ENCODE measurements at regions not wholly inside any gene's neighbourhood (a gene's known extent, or its start where the extent isn't known, plus 50 kb on each side); places are given as distances from the start of the nearest gene placed in this dataset.
"Not testable (repeated sequence)": the region's sequence is repeated elsewhere in the genome, so short reads cannot be mapped to it uniquely, and the experiment has no call there.

DNA sequence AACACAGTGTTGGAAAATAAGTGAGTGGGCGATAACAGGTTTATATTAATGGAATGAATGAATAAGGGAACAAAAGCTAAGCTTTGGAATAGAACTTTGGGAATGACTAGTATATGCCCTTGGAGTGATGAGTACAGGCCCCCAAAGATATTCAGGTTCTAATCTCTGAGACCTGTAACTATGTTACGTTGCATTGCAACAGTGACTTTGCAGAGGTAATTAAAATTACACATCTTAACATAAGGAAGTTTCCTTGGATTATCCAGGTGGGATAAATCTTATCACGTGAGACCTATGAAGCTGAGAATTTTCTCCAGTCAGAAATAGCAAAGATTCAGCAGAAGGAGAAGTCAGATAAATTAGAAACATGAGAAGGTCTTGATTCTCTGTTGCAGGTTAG is 661.5 kb upstream of the LINC00305 start:
- no peak for DNase-seq

DNA sequence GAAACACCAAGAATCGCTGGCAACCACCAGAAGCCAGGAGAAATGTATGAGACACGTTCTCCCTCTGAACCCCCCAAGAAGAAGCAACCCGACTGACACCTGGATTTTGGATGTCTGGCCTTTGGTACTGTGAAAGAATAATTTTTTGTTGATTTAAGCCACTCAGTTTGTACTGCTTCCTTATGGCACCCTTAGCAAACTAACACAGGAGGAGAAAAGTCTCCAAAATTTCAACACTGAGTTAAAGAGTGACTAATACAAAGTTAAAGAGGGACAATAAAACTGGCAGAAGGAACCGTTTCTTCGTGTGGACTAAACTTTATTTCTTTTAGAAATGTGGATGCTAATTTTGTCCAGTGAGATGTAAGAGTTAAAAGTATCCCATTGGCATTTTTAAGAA is 660.9 kb upstream of the LINC00305 start:
- DNase-seq = no peak

- DNase-seq = peak; percentile 73
Measured at GRCh38 chr18:64807560-64807959, 658.7 kb upstream of the LINC00305 start.

GRCh38 chr18:64806691-64807090 is 657.8 kb upstream of the LINC00305 start:
- DNase-seq = no peak

GRCh38 chr18:64806232-64806631 is 657.3 kb upstream of the LINC00305 start:
- no peak for DNase-seq

- DNase-seq = no peak
Measured at GRCh38 chr18:64803471-64803870, 654.6 kb upstream of the LINC00305 start.

DNA sequence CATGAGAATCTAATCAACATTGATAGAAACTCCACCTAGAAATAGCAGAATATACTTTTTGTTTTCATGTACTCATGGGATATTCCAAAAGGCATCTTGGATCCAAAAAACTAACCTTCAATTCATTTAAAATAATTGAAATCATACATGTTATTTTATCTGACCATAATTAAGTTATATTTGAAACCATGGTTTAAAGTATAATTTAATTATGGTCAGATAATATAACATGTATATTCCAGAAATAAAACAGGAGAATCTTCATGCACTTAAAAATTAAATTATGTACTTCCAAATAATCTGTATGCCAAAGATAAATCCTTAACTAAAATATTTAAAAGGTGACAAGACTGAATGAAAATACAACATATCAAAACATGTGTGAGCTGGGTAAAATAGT is 651.3 kb upstream of the LINC00305 start:
- no peak for DNase-seq

DNA sequence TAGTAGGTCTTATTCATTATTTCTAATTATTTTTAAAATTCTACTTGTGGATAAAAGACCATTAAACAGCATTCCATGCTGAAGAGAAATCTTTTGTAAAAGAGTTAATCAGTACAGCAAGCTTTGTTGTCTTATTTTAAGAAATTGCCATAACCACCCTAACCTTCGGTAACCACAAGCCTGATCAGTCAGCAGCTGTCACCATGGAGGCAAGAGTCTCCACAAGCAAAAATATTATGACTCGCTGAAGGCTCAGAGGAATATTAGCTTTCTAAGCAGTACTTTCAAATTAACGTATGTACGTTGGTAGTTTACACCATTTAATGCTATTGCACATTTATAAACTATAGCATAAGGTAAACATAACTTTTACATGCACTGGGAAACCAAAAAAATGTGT is 650.5 kb upstream of the LINC00305 start:
- DNase-seq = no peak

- no peak for DNase-seq
Measured at GRCh38 chr18:64791236-64791635, 642.3 kb upstream of the LINC00305 start.

- no peak for DNase-seq
Measured at GRCh38 chr18:64785686-64786085, 636.8 kb upstream of the LINC00305 start.

DNA sequence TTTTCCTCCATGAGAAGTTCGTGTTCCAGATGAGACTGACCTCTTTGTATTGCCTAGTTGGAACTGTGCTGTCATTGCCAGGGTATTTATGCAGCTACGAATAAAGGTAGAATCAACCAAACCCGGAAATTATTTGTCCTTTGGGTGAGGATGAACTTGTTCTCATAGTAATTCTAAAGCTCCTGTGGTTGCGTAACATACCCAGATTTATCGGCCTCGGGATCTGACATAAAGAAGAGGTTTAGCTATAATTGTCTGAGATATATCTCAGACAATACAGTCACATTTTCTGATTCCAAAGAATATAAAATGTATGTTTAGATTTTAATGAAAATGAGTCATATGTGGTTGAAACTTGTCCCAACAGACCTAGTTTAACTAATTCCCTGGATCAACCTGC is 628.7 kb upstream of the LINC00305 start:
- no peak for DNase-seq

GRCh38 chr18:64765908-64766307 is 617.0 kb upstream of the LINC00305 start:
- DNase-seq = no peak

GRCh38 chr18:64752707-64753106 is 603.8 kb upstream of the LINC00305 start:
- DNase-seq = no peak

- DNase-seq = no peak
Measured at GRCh38 chr18:64749884-64750283, 601.0 kb upstream of the LINC00305 start.

GRCh38 chr18:64747803-64748202 is 598.9 kb upstream of the LINC00305 start:
- no peak for DNase-seq

DNA sequence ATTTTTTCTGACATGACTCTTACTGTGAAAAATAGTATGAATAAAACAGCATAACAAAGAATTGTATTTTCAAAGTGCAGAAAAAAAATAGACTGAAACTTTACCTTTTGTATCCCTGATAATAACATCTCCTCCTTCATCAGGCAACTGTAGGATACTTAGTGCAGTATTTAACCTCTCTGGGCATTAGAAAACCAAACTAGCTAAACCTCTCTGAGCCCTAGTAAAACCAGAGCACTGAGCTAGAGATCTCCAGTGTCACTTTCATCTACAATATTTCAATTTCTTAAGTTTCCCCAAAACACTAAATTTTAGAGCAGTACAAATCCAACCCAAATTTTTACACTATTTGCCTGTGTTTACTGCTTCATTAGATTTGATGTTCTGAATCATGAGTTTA is 594.0 kb upstream of the LINC00305 start:
- DNase-seq = no peak

- no peak for DNase-seq
Measured at GRCh38 chr18:64734063-64734462, 585.2 kb upstream of the LINC00305 start.

DNA sequence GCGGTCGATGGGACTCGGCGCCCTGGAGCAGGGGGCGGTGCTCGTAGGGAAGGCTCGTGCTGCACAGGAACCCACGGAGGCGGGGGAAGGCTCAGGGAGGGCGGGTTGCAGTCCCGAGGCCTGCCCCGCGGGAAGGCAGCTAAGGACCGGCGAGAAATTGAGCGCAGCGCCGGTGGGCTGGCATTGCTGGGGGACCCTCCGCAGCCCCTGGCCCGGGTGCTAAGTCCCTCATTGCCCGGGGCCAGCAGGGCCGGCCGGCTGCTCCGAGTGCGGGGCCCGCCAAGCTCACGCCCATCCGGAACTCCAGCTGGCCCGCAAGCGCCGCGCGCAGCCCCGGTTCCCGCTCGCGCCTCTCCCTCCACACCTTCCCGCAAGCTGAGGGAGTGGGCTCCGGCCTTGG is 576.8 kb upstream of the LINC00305 start:
- not testable (repeated sequence) for DNase-seq

GRCh38 chr18:64720781-64721464 is 572.0 kb upstream of the LINC00305 start:
- no peak for DNase-seq

GRCh38 chr18:64718808-64719207 is 569.9 kb upstream of the LINC00305 start:
- no peak for DNase-seq

GRCh38 chr18:64717026-64717425 is 568.1 kb upstream of the LINC00305 start:
- DNase-seq = no peak

- DNase-seq = no peak
Measured at GRCh38 chr18:64714086-64714485, 565.2 kb upstream of the LINC00305 start.

DNA sequence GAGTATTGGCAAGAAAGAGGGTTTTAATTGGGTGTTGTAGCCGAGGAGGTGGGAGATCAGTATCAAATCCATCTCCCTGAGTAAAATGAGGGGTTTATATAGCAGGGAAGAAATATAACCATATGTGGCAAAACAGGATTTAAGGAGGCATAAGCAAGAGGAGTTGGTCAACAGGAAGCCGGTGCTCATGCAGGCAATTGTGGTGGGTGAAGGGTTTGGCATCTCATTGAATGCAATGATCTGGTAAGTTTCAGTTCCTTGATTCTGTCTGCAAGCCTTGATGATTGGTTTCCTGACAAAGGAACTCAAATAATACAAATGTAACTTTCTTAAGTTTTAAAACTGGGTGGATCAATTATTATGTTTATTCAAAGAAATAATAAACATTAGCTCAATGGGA is 564.4 kb upstream of the LINC00305 start:
- DNase-seq = no peak

DNA sequence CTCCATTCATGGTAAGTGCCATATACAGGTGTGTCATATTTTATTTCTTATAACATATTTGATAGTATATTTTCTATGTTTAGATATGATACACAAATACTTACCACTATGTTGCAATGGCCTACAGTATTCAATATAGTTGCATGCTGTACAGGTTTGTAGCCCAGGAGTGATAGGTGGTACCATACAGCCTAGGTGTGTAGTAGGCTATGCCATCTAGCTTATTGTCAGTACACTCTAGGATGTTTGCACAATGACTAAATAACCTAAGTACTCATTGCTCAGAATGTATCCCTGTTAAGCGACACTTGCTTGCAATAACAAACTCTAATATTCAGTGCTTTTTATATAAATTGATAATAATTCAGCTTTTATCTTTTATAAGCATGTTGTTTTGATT is 563.1 kb upstream of the LINC00305 start:
- DNase-seq = no peak

DNA sequence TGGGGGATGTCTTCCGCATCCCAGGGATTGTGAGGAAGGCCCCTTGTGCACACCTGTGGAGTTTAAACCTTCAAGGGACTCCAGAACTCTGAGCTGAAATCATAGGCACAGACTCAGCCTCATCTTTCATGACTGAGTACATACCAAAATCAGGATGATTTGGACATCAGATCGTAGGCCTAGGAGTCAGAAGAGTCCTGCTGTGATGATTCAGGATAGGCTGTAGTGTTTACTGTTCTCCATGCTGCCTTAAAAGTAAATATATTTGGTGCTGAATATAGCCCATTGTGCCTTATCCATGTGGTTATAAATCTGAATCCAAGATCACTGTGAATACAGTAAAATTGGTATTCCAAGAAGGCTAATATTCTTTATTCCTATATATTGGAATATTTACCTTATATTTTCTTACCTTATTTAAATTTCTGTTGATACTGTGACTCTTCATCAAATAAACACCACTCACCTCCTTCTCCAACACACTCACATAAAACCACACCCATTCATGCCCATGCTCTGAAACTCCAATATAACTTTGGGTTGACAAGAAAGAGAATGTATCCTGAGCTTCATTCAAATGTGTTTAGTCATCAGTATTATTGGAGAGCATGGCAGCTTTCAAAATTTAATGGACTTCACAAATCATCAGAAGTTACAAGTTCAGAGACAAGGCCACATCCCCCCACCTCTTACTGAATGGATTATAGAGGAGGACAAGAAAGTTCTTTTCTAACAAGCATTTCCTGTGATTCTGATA is 561.4 kb upstream of the LINC00305 start:
- DNase-seq = no peak
